ENCODE measurements at regions not wholly inside any gene's neighbourhood (a gene's known extent, or its start where the extent isn't known, plus 50 kb on each side); places are given as distances from the start of the nearest gene placed in this dataset.

DNA sequence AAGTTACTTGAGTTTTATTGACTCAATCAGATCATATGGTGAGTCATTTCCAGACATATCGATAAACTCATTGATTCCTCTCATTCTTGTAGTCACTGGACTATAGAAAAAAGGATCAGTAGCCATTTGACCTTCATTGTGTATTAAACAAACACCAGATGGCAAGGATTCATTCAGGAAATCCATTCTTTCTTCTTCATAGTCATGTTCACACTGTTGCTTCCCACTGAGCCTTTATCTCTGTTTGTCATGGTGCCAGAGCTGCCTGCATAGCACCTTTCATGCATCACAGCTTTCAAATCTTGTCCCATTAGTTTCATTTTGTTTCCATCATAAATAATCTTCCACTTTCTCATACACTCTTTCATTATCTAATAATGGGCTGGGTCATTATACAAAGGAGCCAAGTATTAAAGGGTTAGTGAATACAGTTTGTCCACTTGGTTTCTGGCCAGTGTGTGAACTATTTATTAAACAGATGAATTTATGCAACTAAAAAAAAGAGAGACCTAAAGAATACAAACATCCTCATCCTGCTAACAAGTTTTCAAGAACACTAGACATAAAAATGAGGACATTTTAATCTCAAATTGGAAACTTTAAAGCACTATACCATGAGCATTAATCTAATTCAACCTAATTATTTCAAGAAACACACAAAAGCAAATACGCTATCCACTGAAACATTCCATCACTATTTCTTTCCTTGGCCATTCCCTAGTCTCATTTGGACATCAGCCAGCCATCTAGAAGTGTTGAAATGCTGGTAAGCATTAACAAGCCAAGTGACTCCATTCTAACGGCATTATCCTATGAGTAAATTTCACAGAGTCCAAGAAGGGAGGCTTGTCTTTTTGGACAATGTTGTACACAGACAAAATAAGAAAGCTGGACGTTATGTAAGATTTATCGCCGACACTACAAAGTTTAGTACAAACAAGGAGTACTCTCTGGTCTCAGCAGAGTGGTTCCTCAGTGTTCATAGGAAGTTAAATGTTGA lies 476.5 kb downstream of the FOXG1 start:
- no peak for TF ChIP-seq GATA3 (IDR thresholded peaks at IDR 0.05; ENCODE audit: borderline replicate concordance)
- TF ChIP-seq CTCF (IDR thresholded peaks at IDR 0.05) = no peak
- no peak for TF ChIP-seq EHF (CRISPR knock-in tag; IDR thresholded peaks at IDR 0.05)
- TF ChIP-seq PHF8 (IDR thresholded peaks at IDR 0.05; ENCODE audit: borderline replicate concordance, low read depth) = no peak
- TF ChIP-seq, protein P1, sequence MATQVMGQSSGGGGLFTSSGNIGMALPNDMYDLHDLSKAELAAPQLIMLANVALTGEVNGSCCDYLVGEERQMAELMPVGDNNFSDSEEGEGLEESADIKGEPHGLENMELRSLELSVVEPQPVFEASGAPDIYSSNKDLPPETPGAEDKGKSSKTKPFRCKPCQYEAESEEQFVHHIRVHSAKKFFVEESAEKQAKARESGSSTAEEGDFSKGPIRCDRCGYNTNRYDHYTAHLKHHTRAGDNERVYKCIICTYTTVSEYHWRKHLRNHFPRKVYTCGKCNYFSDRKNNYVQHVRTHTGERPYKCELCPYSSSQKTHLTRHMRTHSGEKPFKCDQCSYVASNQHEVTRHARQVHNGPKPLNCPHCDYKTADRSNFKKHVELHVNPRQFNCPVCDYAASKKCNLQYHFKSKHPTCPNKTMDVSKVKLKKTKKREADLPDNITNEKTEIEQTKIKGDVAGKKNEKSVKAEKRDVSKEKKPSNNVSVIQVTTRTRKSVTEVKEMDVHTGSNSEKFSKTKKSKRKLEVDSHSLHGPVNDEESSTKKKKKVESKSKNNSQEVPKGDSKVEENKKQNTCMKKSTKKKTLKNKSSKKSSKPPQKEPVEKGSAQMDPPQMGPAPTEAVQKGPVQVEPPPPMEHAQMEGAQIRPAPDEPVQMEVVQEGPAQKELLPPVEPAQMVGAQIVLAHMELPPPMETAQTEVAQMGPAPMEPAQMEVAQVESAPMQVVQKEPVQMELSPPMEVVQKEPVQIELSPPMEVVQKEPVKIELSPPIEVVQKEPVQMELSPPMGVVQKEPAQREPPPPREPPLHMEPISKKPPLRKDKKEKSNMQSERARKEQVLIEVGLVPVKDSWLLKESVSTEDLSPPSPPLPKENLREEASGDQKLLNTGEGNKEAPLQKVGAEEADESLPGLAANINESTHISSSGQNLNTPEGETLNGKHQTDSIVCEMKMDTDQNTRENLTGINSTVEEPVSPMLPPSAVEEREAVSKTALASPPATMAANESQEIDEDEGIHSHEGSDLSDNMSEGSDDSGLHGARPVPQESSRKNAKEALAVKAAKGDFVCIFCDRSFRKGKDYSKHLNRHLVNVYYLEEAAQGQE (IDR thresholded peaks at IDR 0.05) = no peak
- TF ChIP-seq HOXA7 (CRISPR knock-in tag; IDR thresholded peaks at IDR 0.05) = no peak

All from A549 (cell line).